ENCODE measurements at regions not wholly inside any gene's neighbourhood (a gene's known extent, or its start where the extent isn't known, plus 50 kb on each side); places are given as distances from the start of the nearest gene placed in this dataset.

DNA sequence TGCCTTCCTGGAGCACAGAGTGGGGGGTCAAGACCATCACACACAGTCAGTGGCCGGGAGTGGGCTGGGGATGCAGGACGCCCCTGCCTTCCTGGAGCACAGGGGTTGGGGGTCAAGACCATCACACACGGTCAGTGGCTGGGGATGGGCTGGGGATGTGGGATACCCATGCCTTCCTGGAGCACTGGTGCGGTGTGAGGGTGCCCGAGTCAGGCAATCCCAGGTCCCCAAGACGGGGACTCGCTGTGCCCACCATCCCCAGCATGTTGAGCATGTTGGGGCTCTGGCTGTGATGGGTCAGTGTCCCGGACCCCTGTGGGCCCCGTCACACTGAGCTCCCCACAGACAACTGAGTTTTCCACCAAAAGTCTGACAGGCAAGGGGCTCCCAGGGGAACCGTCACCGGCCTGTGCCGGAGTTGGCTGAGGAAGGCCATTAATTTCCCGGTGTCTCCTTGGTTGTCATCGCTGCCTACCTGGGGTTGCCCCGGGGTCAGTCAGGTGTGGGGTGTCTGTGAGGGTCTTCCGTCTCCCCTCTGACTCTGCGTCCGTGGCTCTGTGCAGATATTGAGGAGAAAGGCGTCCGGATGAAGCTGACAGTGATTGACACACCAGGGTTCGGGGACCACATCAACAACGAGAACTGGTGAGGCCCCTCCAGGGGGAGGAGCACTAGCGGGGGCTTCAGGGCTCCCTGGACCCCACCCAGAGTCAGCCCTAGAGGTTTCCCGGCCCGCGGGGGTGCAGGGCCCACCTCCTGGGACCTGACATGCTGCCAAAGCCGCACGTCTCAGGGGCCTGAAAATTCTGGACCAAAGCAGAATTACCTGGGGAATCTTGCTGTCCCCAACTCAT is 347.1 kb downstream of the SEC14L1 start:
- H3K9me3 Mint-ChIP-seq = no peaks in the 10 kb centered on the region
- no peaks in the 10 kb centered on the region for H3K27me3 Mint-ChIP-seq
- H3K4me3 Mint-ChIP-seq = no peak overlapping the region
- H3K4me1 Mint-ChIP-seq (ENCODE audit: unreplicated experiment) = no peaks in the 10 kb centered on the region
- H3K36me3 Mint-ChIP-seq = peaks cover 5% of the 10 kb centered on the region
- no peak for TF ChIP-seq CTCF (conservative IDR thresholded peaks at IDR 0.05)
- no peak for DNase-seq (ENCODE audit: extremely low spot score, unreplicated experiment)
- H3K27ac Mint-ChIP-seq = no peak overlapping the region

DNA sequence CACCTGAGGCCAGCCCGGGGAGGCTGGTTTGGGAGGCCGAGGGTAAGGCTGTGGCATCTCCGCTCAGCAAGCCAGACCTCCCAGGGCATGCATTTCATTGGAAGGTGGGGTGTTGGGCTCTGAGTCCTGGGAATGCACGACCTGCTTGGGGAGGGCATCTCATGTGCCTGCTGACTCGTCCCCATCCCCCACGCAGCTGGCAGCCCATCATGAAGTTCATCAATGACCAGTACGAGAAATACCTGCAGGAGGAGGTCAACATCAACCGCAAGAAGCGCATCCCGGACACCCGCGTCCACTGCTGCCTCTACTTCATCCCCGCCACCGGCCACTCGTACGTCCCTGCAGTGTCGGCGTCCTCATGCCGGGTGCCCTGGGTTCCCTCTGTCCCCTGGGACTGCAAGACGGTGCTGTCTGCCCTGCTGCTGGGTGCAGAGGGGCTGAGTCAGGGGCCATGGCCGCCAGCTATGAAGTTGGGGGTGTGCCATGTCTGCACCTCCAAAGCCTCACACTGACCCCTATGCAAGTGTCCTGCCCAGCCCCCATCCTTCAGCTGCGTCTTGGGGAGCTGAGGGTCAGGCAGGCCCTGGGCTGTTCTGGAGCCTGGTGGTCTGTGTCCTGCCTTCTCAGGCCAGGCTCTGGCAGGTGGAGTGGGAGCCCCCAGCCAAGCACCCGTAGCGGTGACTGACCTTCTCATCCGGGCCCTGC is 347.9 kb downstream of the SEC14L1 start:
- DNase-seq (ENCODE audit: extremely low spot score, unreplicated experiment) = no peak
- peaks cover 5% of the 10 kb centered on the region for H3K36me3 Mint-ChIP-seq
- H3K4me1 Mint-ChIP-seq (ENCODE audit: unreplicated experiment) = no peaks in the 10 kb centered on the region
- TF ChIP-seq CTCF (conservative IDR thresholded peaks at IDR 0.05) = no peak
- H3K27ac Mint-ChIP-seq = no peak overlapping the region
- no peaks in the 10 kb centered on the region for H3K27me3 Mint-ChIP-seq
- no peaks in the 10 kb centered on the region for H3K9me3 Mint-ChIP-seq
- H3K4me3 Mint-ChIP-seq = no peak overlapping the region

GRCh38 chr17:77489239-77489892 is 348.6 kb downstream of the SEC14L1 start:
- no peak for TF ChIP-seq CTCF (conservative IDR thresholded peaks at IDR 0.05)
- Mint-ChIP-seq H3K4me1 (ENCODE audit: unreplicated experiment) (no peaks in the 10 kb centered on the region), H3K27ac (no peak overlapping the region), H3K4me3 (no peak overlapping the region), H3K9me3 (no peaks in the 10 kb centered on the region), H3K36me3 (peaks cover 5% of the 10 kb centered on the region), H3K27me3 (no peaks in the 10 kb centered on the region)
- no peak for DNase-seq (ENCODE audit: extremely low spot score, unreplicated experiment)

- no peak overlapping the region for H3K4me3 Mint-ChIP-seq
- DNase-seq (ENCODE audit: extremely low spot score, unreplicated experiment) = no peak
- H3K4me1 Mint-ChIP-seq (ENCODE audit: unreplicated experiment) = peaks cover under 1% of the 10 kb centered on the region
- H3K36me3 Mint-ChIP-seq = peaks cover 6% of the 10 kb centered on the region
- H3K9me3 Mint-ChIP-seq = no peaks in the 10 kb centered on the region
- H3K27ac Mint-ChIP-seq = no peak overlapping the region
- no peaks in the 10 kb centered on the region for H3K27me3 Mint-ChIP-seq
- no peak for TF ChIP-seq CTCF (conservative IDR thresholded peaks at IDR 0.05)
These were observed 349.1 kb downstream of the SEC14L1 start for GRCh38 chr17:77489893-77490255.

DNA sequence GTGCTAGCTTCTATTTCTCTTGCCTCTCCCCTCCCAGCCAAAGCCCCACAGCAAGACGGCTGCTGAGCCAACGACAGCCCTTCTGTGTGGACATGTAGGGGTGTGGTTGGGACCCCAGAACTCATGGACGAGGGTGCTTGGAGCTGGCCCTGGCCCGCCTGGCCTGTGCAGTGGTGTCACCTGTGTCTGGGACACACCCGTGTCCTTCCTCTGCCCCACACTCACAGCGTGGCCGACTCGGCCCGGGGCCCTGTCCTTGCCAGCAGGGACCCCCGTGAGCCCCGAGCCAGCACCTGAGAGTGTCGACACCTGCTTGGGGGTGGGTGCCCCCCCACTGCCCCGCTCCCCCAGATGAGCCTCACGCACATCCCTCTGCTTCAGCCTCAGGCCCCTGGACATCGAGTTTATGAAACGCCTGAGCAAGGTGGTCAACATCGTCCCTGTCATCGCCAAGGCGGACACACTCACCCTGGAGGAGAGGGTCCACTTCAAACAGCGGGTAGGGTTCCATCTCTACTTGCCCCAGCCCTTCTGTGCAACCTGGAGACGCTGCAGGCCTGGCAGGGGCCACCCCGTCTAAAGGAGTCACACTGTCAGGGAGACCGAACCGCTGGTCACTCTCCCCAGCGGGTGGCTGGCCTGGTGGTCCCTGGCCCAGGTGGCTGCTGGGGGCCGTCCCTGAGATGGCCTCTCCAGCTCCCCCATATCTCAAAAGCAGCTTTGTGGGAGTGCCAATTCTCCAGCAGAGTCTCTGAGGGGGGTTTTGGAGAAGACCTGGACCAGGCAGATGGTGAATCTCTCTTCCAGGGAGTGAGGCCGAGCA is 349.8 kb downstream of the SEC14L1 start:
- no peak overlapping the region for H3K27ac Mint-ChIP-seq
- no peak for DNase-seq (ENCODE audit: extremely low spot score, unreplicated experiment)
- no peak for TF ChIP-seq CTCF (conservative IDR thresholded peaks at IDR 0.05)
- peaks cover 8% of the 10 kb centered on the region for H3K36me3 Mint-ChIP-seq
- H3K27me3 Mint-ChIP-seq = no peaks in the 10 kb centered on the region
- H3K4me1 Mint-ChIP-seq (ENCODE audit: unreplicated experiment) = peaks cover 5% of the 10 kb centered on the region
- no peak overlapping the region for H3K4me3 Mint-ChIP-seq
- H3K9me3 Mint-ChIP-seq = no peaks in the 10 kb centered on the region
